Globus pallidus (tissue), 1 donor: ENCODE measurements at regions not wholly inside any gene's neighbourhood (a gene's known extent, or its start where the extent isn't known, plus 50 kb on each side); places are given as distances from the start of the nearest gene placed in this dataset.
"Not testable (repeated sequence)": the region's sequence is repeated elsewhere in the genome, so short reads cannot be mapped to it uniquely, and the experiment has no call there.

Experiments used
- DNase-seq: peaks from one replicate; pipeline ENCODE4 v3.0.0-alpha.2; 2015; ENCODE audit warnings: low spot score

- DNase-seq = no peak
Observed at GRCh38 chr12:24668563-24668962, 280.3 kb downstream of the BCAT1 start.

GRCh38 chr12:24664161-24664880, 284.6 kb downstream of the BCAT1 start:
- no peak for DNase-seq

- peak; percentile 15 for DNase-seq
Observed at GRCh38 chr12:24661657-24662096, 287.2 kb downstream of the BCAT1 start.

- no peak for DNase-seq
Observed at GRCh38 chr12:24659016-24659415, 289.9 kb downstream of the BCAT1 start.

GRCh38 chr12:24654344-24654743, 294.6 kb downstream of the BCAT1 start:
- DNase-seq = not testable (repeated sequence)

GRCh38 chr12:24649634-24650033, 299.3 kb downstream of the BCAT1 start:
- no peak for DNase-seq

GRCh38 chr12:24649209-24649608, 299.7 kb downstream of the BCAT1 start:
- no peak for DNase-seq

- no peak for DNase-seq
Observed at GRCh38 chr12:24645254-24645653, 303.6 kb downstream of the BCAT1 start.

- no peak for DNase-seq
Observed at GRCh38 chr12:24643120-24644119, 305.5 kb downstream of the BCAT1 start.

- DNase-seq = no peak
Observed at GRCh38 chr12:24639641-24640040, 309.3 kb downstream of the BCAT1 start.

GRCh38 chr12:24632466-24632865, 316.4 kb downstream of the BCAT1 start:
- DNase-seq = no peak

- DNase-seq = no peak
Observed at GRCh38 chr12:24631676-24632426, 317.1 kb downstream of the BCAT1 start.

GRCh38 chr12:24630856-24631255, 318.0 kb downstream of the BCAT1 start:
- DNase-seq = no peak

- DNase-seq = no peak
Observed at GRCh38 chr12:24630446-24630845, 318.5 kb downstream of the BCAT1 start.

- DNase-seq = no peak
Observed at GRCh38 chr12:24625103-24625502, 323.8 kb downstream of the BCAT1 start.

- not testable (repeated sequence) for DNase-seq
Observed at GRCh38 chr12:24619954-24620353, 328.9 kb downstream of the BCAT1 start.

- DNase-seq = no peak
Observed at GRCh38 chr12:24617471-24617870, 331.4 kb downstream of the BCAT1 start.

- DNase-seq = no peak
Observed at GRCh38 chr12:24615967-24616411, 332.9 kb downstream of the BCAT1 start.

- DNase-seq = no peak
Observed at GRCh38 chr12:24608637-24609285, 340.1 kb downstream of the BCAT1 start.

GRCh38 chr12:24608108-24608507, 340.8 kb downstream of the BCAT1 start:
- no peak for DNase-seq

GRCh38 chr12:24605916-24606315, 343.0 kb downstream of the BCAT1 start:
- no peak for DNase-seq

- no peak for DNase-seq
Observed at GRCh38 chr12:24605466-24605865, 343.4 kb downstream of the BCAT1 start.
